ENCODE measurements at regions not wholly inside any gene's neighbourhood (a gene's known extent, or its start where the extent isn't known, plus 50 kb on each side); places are given as distances from the start of the nearest gene placed in this dataset.
"Not testable (repeated sequence)": the region's sequence is repeated elsewhere in the genome, so short reads cannot be mapped to it uniquely, and the experiment has no call there.

- TF ChIP-seq RCOR1 (IDR thresholded peaks at IDR 0.05; ENCODE audit: low read length): no peak
- no peak for TF ChIP-seq USF2 (IDR thresholded peaks at IDR 0.05; ENCODE audit: borderline replicate concordance, low read depth, low read length)
- TF ChIP-seq TCF12 (IDR thresholded peaks at IDR 0.05): no peak
- TF ChIP-seq SMC3 (IDR thresholded peaks at IDR 0.05; ENCODE audit: low read depth, low read length): no peak
- TF ChIP-seq ELF1 (IDR thresholded peaks at IDR 0.05): no peak
Observed at GRCh38 chr12:97877404-97877803, 414.8 kb downstream of the RMST start (continued).

- no peak for DNase-seq
- Histone ChIP-seq H4K20me1 (ENCODE audit: insufficient read depth) (no peaks in the 10 kb centered on the region), H2AFZ (ENCODE audit: low read depth) (no peak overlapping the region), H3K4me3 (ENCODE audit: low read depth in 2 of 2, low read length in 1 of 2) (no peak overlapping the region), H3K79me2 (ENCODE audit: insufficient read depth) (no peaks in the 10 kb centered on the region), H3K9me2 (peaks cover 4% of the 10 kb centered on the region; the same call in 1 of the 2 replicates), H3K9ac (no peak overlapping the region), H3K27me3 (ENCODE audit: insufficient read depth) (no peaks in the 10 kb centered on the region), H3K9me3 (no peaks in the 10 kb centered on the region), H3K4me1 (ENCODE audit: control insufficient read depth in 1 of 2, insufficient read depth in 2 of 2, low read depth in 1 of 2, low read length in 1 of 2) (no peaks in the 10 kb centered on the region), H3F3A (replicated peaks; ENCODE audit: insufficient read depth) (no peaks in the 10 kb centered on the region), H3K27ac (ENCODE audit: low read depth in 2 of 2, low read length in 1 of 2) (no peak overlapping the region), H3K4me2 (no peak overlapping the region), H3K36me3 (replicated peaks in 1 of 2; ENCODE audit: control insufficient read depth in 1 of 2, insufficient read depth in 2 of 2, low read length in 1 of 2) (no peaks in the 10 kb centered on the region)
- POLR2A ChIA-PET: no interaction called here
- WGBS (ENCODE audit: low lambda C conversion rate): 28% methylated on average over 4 of the region's 4 CpGs
- TF ChIP-seq SIN3A (IDR thresholded peaks at IDR 0.05; ENCODE audit: borderline replicate concordance, low read depth, low read length) (no peak), USF1 (IDR thresholded peaks at IDR 0.05; ENCODE audit: borderline replicate concordance, low read depth) (no peak), JUND (IDR thresholded peaks at IDR 0.05) (no peak), GABPA (IDR thresholded peaks at IDR 0.05; ENCODE audit: low read depth) (no peak), FOXJ3 (CRISPR knock-in tag; IDR thresholded peaks at IDR 0.05) (no peak), EZH2phosphoT487 (IDR thresholded peaks at IDR 0.05; ENCODE audit: borderline replicate concordance, low read depth) (no peak), YY1 (IDR thresholded peaks at IDR 0.05; ENCODE audit: low read depth) (no peak), TEAD4 (IDR thresholded peaks at IDR 0.05; ENCODE audit: borderline replicate concordance, insufficient read depth) (no peak), FOSL2 (IDR thresholded peaks at IDR 0.05; ENCODE audit: borderline replicate concordance, low read depth) (no peak), MXI1 (IDR thresholded peaks at IDR 0.05; ENCODE audit: low read depth, low read length) (no peak), EP300 (IDR thresholded peaks at IDR 0.05; ENCODE audit: borderline replicate concordance in 1 of 2, low read depth in 1 of 2, low read length in 1 of 2) (no peak), IRF3 (IDR thresholded peaks at IDR 0.05; ENCODE audit: low read depth, low read length) (no peak), POLR2AphosphoS5 (IDR thresholded peaks at IDR 0.05; ENCODE audit: low read depth, low read length) (no peak), FOXM1 (IDR thresholded peaks at IDR 0.05; ENCODE audit: low read depth) (no peak), USF2 (IDR thresholded peaks at IDR 0.05; ENCODE audit: borderline replicate concordance, low read depth, low read length) (no peak)
- TF ChIP-seq, protein P1, sequence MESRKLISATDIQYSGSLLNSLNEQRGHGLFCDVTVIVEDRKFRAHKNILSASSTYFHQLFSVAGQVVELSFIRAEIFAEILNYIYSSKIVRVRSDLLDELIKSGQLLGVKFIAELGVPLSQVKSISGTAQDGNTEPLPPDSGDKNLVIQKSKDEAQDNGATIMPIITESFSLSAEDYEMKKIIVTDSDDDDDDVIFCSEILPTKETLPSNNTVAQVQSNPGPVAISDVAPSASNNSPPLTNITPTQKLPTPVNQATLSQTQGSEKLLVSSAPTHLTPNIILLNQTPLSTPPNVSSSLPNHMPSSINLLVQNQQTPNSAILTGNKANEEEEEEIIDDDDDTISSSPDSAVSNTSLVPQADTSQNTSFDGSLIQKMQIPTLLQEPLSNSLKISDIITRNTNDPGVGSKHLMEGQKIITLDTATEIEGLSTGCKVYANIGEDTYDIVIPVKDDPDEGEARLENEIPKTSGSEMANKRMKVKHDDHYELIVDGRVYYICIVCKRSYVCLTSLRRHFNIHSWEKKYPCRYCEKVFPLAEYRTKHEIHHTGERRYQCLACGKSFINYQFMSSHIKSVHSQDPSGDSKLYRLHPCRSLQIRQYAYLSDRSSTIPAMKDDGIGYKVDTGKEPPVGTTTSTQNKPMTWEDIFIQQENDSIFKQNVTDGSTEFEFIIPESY (IDR thresholded peaks at IDR 0.05; ENCODE audit: borderline replicate concordance, low read depth): no peak
- TF ChIP-seq, protein P2, sequence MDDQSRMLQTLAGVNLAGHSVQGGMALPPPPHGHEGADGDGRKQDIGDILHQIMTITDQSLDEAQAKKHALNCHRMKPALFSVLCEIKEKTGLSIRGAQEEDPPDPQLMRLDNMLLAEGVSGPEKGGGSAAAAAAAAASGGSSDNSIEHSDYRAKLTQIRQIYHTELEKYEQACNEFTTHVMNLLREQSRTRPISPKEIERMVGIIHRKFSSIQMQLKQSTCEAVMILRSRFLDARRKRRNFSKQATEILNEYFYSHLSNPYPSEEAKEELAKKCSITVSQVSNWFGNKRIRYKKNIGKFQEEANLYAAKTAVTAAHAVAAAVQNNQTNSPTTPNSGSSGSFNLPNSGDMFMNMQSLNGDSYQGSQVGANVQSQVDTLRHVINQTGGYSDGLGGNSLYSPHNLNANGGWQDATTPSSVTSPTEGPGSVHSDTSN (IDR thresholded peaks at IDR 0.05): no peak
- CTCF ChIA-PET: no interaction called here
Observed at GRCh38 chr12:97886511-97887176, 424.0 kb downstream of the RMST start.

- CTCF ChIA-PET: not testable (repeated sequence)
Observed at GRCh38 chr12:97897881-97898280, 435.3 kb downstream of the RMST start.

More at GRCh38 chr12:97897881-97898280, 435.3 kb downstream of the RMST start:
- H3K4me3 ChIP-seq (ENCODE audit: low read depth in 2 of 2, low read length in 1 of 2); H3K79me2 ChIP-seq (ENCODE audit: insufficient read depth); H3K4me2 ChIP-seq; H3K4me1 ChIP-seq (ENCODE audit: control insufficient read depth in 1 of 2, insufficient read depth in 2 of 2, low read depth in 1 of 2, low read length in 1 of 2); H3K9me3 ChIP-seq; POLR2A ChIA-PET; DNase-seq; H2AFZ ChIP-seq (ENCODE audit: low read depth); H3K9me2 ChIP-seq; H3K27me3 ChIP-seq (ENCODE audit: insufficient read depth); H3F3A ChIP-seq (replicated peaks; ENCODE audit: insufficient read depth); H3K27ac ChIP-seq (ENCODE audit: low read depth in 2 of 2, low read length in 1 of 2); H3K36me3 ChIP-seq (replicated peaks in 1 of 2; ENCODE audit: control insufficient read depth in 1 of 2, insufficient read depth in 2 of 2, low read length in 1 of 2); H3K9ac ChIP-seq; H4K20me1 ChIP-seq (ENCODE audit: insufficient read depth): not testable (repeated sequence)
- 24% methylated on average over 6 of the region's 6 CpGs for WGBS (ENCODE audit: low lambda C conversion rate)

Measured in SK-N-SH (cell line).